Nephron (organoid): ENCODE measurements at regions not wholly inside any gene's neighbourhood (a gene's known extent, or its start where the extent isn't known, plus 50 kb on each side); places are given as distances from the start of the nearest gene placed in this dataset.

Experiments used
- H3K27ac Mint-ChIP-seq, 3 experiments: 2 replicates each; pipeline ENCODE4 v1.8.0; 2020; ENCODE audit warnings: mixed read lengths in 3 of 3, mild to moderate bottlenecking in 2 of 3, moderate library complexity in 1 of 3
- H3K27me3 Mint-ChIP-seq: 2 replicates; pipeline ENCODE4 v1.8.0; 2021; ENCODE audit warnings: low read depth, mild to moderate bottlenecking, moderate library complexity, mixed read lengths
- H3K36me3 Mint-ChIP-seq: 2 replicates; pipeline ENCODE4 v1.8.0; 2020; ENCODE audit warnings: low read depth, mixed read lengths
- H3K4me1 Mint-ChIP-seq: 2 replicates; pipeline ENCODE4 v1.8.0; 2020; ENCODE audit warnings: mixed read lengths
- H3K4me3 Mint-ChIP-seq, 3 experiments: 2 replicates each; pipeline ENCODE4 v1.8.0; 2020; ENCODE audit warnings: mild to moderate bottlenecking in 3 of 3, mixed read lengths in 3 of 3, moderate library complexity in 2 of 3
- H3K9me3 Mint-ChIP-seq: 2 replicates; pipeline ENCODE4 v1.8.0; 2020; ENCODE audit warnings: mixed read lengths
- CTCF ChIP-seq, 3 experiments: fragments of 200-600 bp; sonication (generic); IDR thresholded peaks; one replicate each; pipeline ENCODE4 v1.5.0; 2021; ENCODE audit warnings: antibody characterized with exemption in 3 of 3; ENCODE audit not compliant: unreplicated experiment in 3 of 3

- Mint-ChIP-seq H3K4me3 (no peak overlapping the region), H3K27me3 (peaks cover 4% of the 10 kb centered on the region), H3K4me1 (no peaks in the 10 kb centered on the region), H3K9me3 (no peaks in the 10 kb centered on the region), H3K36me3 (no peaks in the 10 kb centered on the region), H3K27ac (no peak overlapping the region)
- TF ChIP-seq CTCF (IDR thresholded peaks at IDR 0.05; ENCODE audit: unreplicated experiment in 3 of 3): no peak
Measured at GRCh38 chr2:228646061-228646460, 464.6 kb upstream of the SPHKAP start.

DNA sequence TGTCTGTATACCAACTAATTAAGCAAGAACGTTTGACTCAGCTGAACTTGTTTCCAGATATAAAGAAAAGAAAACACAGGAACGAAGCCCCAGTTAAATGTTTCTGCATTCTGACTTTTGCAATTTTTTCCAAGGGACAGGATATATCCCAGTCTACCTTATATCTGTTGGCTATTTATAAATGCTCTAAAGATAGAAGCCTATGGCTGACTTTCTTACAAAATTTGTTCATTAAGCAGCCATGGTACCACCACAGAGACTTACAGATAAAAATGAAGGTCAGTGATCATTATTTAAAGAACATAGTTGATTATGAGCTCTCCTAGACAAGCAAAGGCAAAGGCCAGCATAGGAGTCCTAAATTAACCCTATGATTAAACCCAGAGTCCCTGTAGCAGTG lies 462.7 kb upstream of the SPHKAP start:
- no peaks in the 10 kb centered on the region for H3K4me1 Mint-ChIP-seq
- H3K36me3 Mint-ChIP-seq: no peaks in the 10 kb centered on the region
- no peak for TF ChIP-seq CTCF (IDR thresholded peaks at IDR 0.05; ENCODE audit: unreplicated experiment in 3 of 3)
- peaks cover 4% of the 10 kb centered on the region for H3K27me3 Mint-ChIP-seq
- H3K27ac Mint-ChIP-seq: no peak overlapping the region
- H3K4me3 Mint-ChIP-seq: no peak overlapping the region
- no peaks in the 10 kb centered on the region for H3K9me3 Mint-ChIP-seq

GRCh38 chr2:228642861-228643260 lies 461.4 kb upstream of the SPHKAP start:
- Mint-ChIP-seq H3K27ac (no peak overlapping the region), H3K4me1 (no peaks in the 10 kb centered on the region), H3K9me3 (no peaks in the 10 kb centered on the region), H3K36me3 (no peaks in the 10 kb centered on the region), H3K27me3 (peaks cover 4% of the 10 kb centered on the region), H3K4me3 (no peak overlapping the region)
- no peak for TF ChIP-seq CTCF (IDR thresholded peaks at IDR 0.05; ENCODE audit: unreplicated experiment in 3 of 3)

DNA sequence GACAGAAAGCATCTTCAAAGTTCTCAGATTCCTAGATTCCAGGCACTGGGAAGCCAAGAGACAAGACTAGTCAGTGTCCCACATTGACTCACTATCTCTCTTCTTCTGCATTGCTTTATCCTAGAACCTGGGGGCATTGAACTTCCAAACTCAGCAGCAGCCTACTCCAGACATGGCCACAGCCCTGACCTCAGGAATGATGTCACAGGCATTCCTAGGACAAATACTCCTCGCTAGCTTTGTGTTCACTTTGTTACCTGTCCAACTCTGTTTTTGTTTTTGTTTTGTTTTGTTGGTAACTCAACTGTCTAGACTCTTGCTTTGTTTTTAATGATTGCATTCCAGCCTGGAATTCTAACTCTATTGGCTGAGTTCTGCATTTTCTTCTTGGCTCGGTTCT lies 449.3 kb upstream of the SPHKAP start:
- H3K27ac Mint-ChIP-seq: no peak overlapping the region
- no peaks in the 10 kb centered on the region for H3K4me1 Mint-ChIP-seq
- no peaks in the 10 kb centered on the region for H3K36me3 Mint-ChIP-seq
- H3K4me3 Mint-ChIP-seq: no peak overlapping the region
- no peak for TF ChIP-seq CTCF (IDR thresholded peaks at IDR 0.05; ENCODE audit: unreplicated experiment in 3 of 3)
- peaks cover 3% of the 10 kb centered on the region for H3K9me3 Mint-ChIP-seq
- H3K27me3 Mint-ChIP-seq: peaks cover 3% of the 10 kb centered on the region

DNA sequence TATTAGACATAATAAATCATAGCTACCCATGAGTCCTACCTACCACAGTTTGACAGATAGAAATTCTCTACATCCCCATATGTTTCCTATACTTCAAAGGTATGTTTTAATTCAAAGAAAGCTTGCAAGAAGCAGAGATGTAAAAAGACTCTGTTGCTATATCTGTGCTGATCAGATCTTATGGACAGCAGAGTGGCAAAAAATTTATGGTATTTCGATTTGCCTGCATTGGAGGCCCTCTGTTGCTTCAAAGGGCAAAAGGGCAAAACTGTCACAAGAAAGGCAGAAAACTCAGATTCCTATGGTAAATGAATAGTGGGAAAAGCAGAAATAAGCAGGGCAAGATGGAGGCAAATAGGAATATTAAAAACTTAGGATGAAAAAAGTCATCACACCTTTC lies 447.8 kb upstream of the SPHKAP start:
- Mint-ChIP-seq H3K9me3 (no peaks in the 10 kb centered on the region), H3K36me3 (no peaks in the 10 kb centered on the region), H3K4me1 (no peaks in the 10 kb centered on the region), H3K27ac (no peak overlapping the region), H3K27me3 (peaks cover 2% of the 10 kb centered on the region), H3K4me3 (no peak overlapping the region)
- TF ChIP-seq CTCF (IDR thresholded peaks at IDR 0.05; ENCODE audit: unreplicated experiment in 3 of 3): no peak

DNA sequence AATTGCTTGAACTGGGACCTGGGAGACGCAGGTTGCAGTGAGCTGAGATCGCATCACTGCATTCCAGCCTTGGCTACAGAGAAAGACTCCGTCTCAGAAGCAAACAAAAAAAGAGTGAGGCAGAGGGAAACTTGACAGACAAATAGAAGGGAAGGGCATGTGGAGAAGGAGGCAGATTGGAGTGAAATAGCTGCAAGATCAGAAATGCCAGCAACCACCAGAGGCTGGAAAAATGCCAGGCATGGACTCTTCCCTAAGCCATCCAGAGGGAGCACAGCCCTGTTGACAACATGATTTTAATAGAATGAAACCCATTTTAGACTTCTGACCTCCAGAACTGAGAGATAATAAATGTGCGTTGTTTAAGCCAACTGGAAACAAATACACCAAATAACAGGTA lies 447.2 kb upstream of the SPHKAP start:
- Mint-ChIP-seq H3K27ac (no peak overlapping the region), H3K27me3 (peaks cover 4% of the 10 kb centered on the region), H3K4me1 (no peaks in the 10 kb centered on the region), H3K36me3 (no peaks in the 10 kb centered on the region), H3K4me3 (no peak overlapping the region), H3K9me3 (no peaks in the 10 kb centered on the region)
- TF ChIP-seq CTCF (IDR thresholded peaks at IDR 0.05; ENCODE audit: unreplicated experiment in 3 of 3): no peak
